Sigmoid colon (tissue), 4 donors: ENCODE measurements at regions not wholly inside any gene's neighbourhood (a gene's known extent, or its start where the extent isn't known, plus 50 kb on each side); places are given as distances from the start of the nearest gene placed in this dataset.

Experiments used
- POLR2A ChIP-seq, 2 donors: fragments of 450-650 bp; IDR thresholded peaks; one replicate each; pipeline ENCODE4 v1.6.1; 2016; ENCODE audit warnings: antibody characterized with exemption in 2 of 2, mild to moderate bottlenecking in 2 of 2, moderate library complexity in 2 of 2
- POLR2AphosphoS5 ChIP-seq, 4 donors: sonication (generic); formaldehyde crosslinking; IDR thresholded peaks; one replicate each; pipeline ENCODE4 v1.6.1; 2017; ENCODE audit warnings: antibody characterized with exemption in 4 of 4
- TF ChIP-seq, protein P1 (sequence below), 4 experiments: fragments of 450-650 bp in 3 of 4; fragments of 200-600 bp in 1 of 4; IDR thresholded peaks; one replicate each; pipeline ENCODE4 v1.5.1; 2016 to 2019; ENCODE audit warnings: antibody characterized with exemption in 4 of 4, mild to moderate bottlenecking in 3 of 4, moderate library complexity in 2 of 4

DNA sequence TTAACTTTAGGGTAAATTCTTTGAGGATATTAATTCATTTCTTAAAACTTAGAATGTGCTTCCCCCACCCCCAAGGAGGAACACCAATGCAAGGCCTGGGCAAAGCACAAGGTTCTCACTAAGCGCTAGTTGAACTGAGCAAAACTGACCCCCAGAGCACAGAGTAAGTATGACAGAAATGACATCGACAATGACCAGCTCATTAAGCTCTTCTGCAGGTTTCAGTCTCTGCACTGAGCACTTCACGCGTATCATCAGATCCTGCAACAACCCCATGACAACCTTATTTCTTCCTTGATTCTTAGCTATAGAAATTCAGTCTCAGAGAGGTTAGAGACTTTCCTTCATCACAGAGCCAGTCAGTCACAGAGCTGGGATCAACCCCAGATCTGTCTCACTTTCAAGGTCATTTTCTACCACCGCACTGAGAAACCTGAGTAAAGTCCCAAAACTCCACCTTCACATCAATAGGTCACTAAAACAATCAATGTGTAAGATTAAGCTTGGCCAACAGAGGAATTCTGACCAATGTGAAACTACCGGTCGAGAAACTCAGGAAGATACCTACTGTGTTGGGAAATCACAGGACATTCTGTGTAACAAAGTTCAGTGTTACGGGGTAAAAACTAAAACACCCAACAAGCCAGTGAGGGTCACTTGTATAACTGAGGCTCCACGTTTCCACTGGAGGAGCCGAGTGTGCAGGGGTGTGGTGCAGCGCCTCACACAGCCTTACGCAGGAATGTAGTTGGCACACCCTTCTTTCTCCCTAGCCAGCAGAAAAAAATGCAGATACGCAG, 129.0 kb upstream of the FOXQ1 start:
- TF ChIP-seq, protein P1, sequence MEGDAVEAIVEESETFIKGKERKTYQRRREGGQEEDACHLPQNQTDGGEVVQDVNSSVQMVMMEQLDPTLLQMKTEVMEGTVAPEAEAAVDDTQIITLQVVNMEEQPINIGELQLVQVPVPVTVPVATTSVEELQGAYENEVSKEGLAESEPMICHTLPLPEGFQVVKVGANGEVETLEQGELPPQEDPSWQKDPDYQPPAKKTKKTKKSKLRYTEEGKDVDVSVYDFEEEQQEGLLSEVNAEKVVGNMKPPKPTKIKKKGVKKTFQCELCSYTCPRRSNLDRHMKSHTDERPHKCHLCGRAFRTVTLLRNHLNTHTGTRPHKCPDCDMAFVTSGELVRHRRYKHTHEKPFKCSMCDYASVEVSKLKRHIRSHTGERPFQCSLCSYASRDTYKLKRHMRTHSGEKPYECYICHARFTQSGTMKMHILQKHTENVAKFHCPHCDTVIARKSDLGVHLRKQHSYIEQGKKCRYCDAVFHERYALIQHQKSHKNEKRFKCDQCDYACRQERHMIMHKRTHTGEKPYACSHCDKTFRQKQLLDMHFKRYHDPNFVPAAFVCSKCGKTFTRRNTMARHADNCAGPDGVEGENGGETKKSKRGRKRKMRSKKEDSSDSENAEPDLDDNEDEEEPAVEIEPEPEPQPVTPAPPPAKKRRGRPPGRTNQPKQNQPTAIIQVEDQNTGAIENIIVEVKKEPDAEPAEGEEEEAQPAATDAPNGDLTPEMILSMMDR (IDR thresholded peaks at IDR 0.05) = no peak
- TF ChIP-seq POLR2A (IDR thresholded peaks at IDR 0.05) (no peak), POLR2AphosphoS5 (IDR thresholded peaks at IDR 0.05) (no peak)
